ENCODE measurements at regions not wholly inside any gene's neighbourhood (a gene's known extent, or its start where the extent isn't known, plus 50 kb on each side); places are given as distances from the start of the nearest gene placed in this dataset.
"Not testable (repeated sequence)": the region's sequence is repeated elsewhere in the genome, so short reads cannot be mapped to it uniquely, and the experiment has no call there.

- FAIRE-seq (no peak), DNase-seq (ENCODE audit: extremely low spot score, insufficient read length, low read depth) (no peak)
These were observed 191.5 kb upstream of the NR3C2 start for GRCh38 chr4:148633720-148634119.

GRCh38 chr4:148632476-148632875, 190.3 kb upstream of the NR3C2 start:
- no peak for FAIRE-seq
- DNase-seq (ENCODE audit: extremely low spot score, insufficient read length, low read depth): no peak

- FAIRE-seq (no peak), DNase-seq (ENCODE audit: extremely low spot score, insufficient read length, low read depth) (no peak)
These were observed 187.8 kb upstream of the NR3C2 start for GRCh38 chr4:148630051-148630450.

- DNase-seq (ENCODE audit: extremely low spot score, insufficient read length, low read depth): no peak
These were observed 176.6 kb upstream of the NR3C2 start for GRCh38 chr4:148618856-148619255.

GRCh38 chr4:148608968-148609367, 166.8 kb upstream of the NR3C2 start:
- no peak for FAIRE-seq
- no peak for DNase-seq (ENCODE audit: extremely low spot score, insufficient read length, low read depth)

More at GRCh38 chr4:148618856-148619255, 176.6 kb upstream of the NR3C2 start:
- FAIRE-seq: no peak

- not testable (repeated sequence) for DNase-seq (ENCODE audit: extremely low spot score, insufficient read length, low read depth); FAIRE-seq
These were observed 156.4 kb upstream of the NR3C2 start for GRCh38 chr4:148598418-148599207.

- DNase-seq (ENCODE audit: extremely low spot score, insufficient read length, low read depth) (no peak), FAIRE-seq (no peak)
These were observed 147.0 kb upstream of the NR3C2 start for GRCh38 chr4:148589182-148589581.

GRCh38 chr4:148575577-148575976, 133.4 kb upstream of the NR3C2 start:
- DNase-seq (ENCODE audit: extremely low spot score, insufficient read length, low read depth): no peak
- FAIRE-seq: no peak

- DNase-seq (ENCODE audit: extremely low spot score, insufficient read length, low read depth) (no peak), FAIRE-seq (no peak)
These were observed 132.7 kb upstream of the NR3C2 start for GRCh38 chr4:148574911-148575310.

- DNase-seq (ENCODE audit: extremely low spot score, insufficient read length, low read depth) (no peak), FAIRE-seq (no peak)
These were observed 132.3 kb upstream of the NR3C2 start for GRCh38 chr4:148574502-148574901.

GRCh38 chr4:148574066-148574465, 131.9 kb upstream of the NR3C2 start:
- FAIRE-seq (no peak), DNase-seq (ENCODE audit: extremely low spot score, insufficient read length, low read depth) (no peak)

GRCh38 chr4:148573296-148573695, 131.1 kb upstream of the NR3C2 start:
- DNase-seq (ENCODE audit: extremely low spot score, insufficient read length, low read depth) (no peak), FAIRE-seq (no peak)

- FAIRE-seq: no peak
- no peak for DNase-seq (ENCODE audit: extremely low spot score, insufficient read length, low read depth)
These were observed 123.6 kb upstream of the NR3C2 start for GRCh38 chr4:148565801-148566200.

- no peak for DNase-seq (ENCODE audit: extremely low spot score, insufficient read length, low read depth)
- no peak for FAIRE-seq
These were observed 121.5 kb upstream of the NR3C2 start for GRCh38 chr4:148563684-148564083.

GRCh38 chr4:148561467-148561866, 119.3 kb upstream of the NR3C2 start:
- DNase-seq (ENCODE audit: extremely low spot score, insufficient read length, low read depth): no peak
- no peak for FAIRE-seq

- no peak for FAIRE-seq
- DNase-seq (ENCODE audit: extremely low spot score, insufficient read length, low read depth): no peak
These were observed 115.6 kb upstream of the NR3C2 start for GRCh38 chr4:148557793-148558192.

- no peak for DNase-seq (ENCODE audit: extremely low spot score, insufficient read length, low read depth)
- FAIRE-seq: no peak
These were observed 108.6 kb upstream of the NR3C2 start for GRCh38 chr4:148550788-148551187.

GRCh38 chr4:148542922-148543623, 100.9 kb upstream of the NR3C2 start:
- no peak for DNase-seq (ENCODE audit: extremely low spot score, insufficient read length, low read depth)
- no peak for FAIRE-seq

- DNase-seq (ENCODE audit: extremely low spot score, insufficient read length, low read depth) (no peak), FAIRE-seq (no peak)
These were observed 98.6 kb upstream of the NR3C2 start for GRCh38 chr4:148540622-148541326.

- no peak for FAIRE-seq
These were observed 97.2 kb upstream of the NR3C2 start for GRCh38 chr4:148539387-148539786.

GRCh38 chr4:148533851-148534250, 91.6 kb upstream of the NR3C2 start:
- not testable (repeated sequence) for FAIRE-seq; DNase-seq (ENCODE audit: extremely low spot score, insufficient read length, low read depth)

More at GRCh38 chr4:148539387-148539786, 97.2 kb upstream of the NR3C2 start:
- no peak for DNase-seq (ENCODE audit: extremely low spot score, insufficient read length, low read depth)

All from GM18507 (cell line).